NCI-H128 (cell line): ENCODE measurements at regions not wholly inside any gene's neighbourhood (a gene's known extent, or its start where the extent isn't known, plus 50 kb on each side); places are given as distances from the start of the nearest gene placed in this dataset.

Source experiments
- DNase-seq: peaks from one replicate; lab custom pipeline; 2025; ENCODE audit not compliant: unreplicated experiment; lab: John Stamatoyannopoulos, UW

GRCh38 chr17:77872199-77872598 lies 86.3 kb upstream of the TNRC6C start:
- no peak for DNase-seq

GRCh38 chr17:77872714-77873499 lies 85.6 kb upstream of the TNRC6C start:
- no peak for DNase-seq

GRCh38 chr17:77873500-77874302 lies 84.8 kb upstream of the TNRC6C start:
- no peak for DNase-seq

- no peak for DNase-seq
These were observed 84.0 kb upstream of the TNRC6C start for GRCh38 chr17:77874303-77875050.

GRCh38 chr17:77875051-77875780 lies 83.3 kb upstream of the TNRC6C start:
- no peak for DNase-seq

- no peak for DNase-seq
These were observed 82.5 kb upstream of the TNRC6C start for GRCh38 chr17:77875881-77876509.

- no peak for DNase-seq
These were observed 81.5 kb upstream of the TNRC6C start for GRCh38 chr17:77877036-77877435.

GRCh38 chr17:77877646-77878355 lies 80.7 kb upstream of the TNRC6C start:
- no peak for DNase-seq

- no peak for DNase-seq
These were observed 79.1 kb upstream of the TNRC6C start for GRCh38 chr17:77879226-77879895.

GRCh38 chr17:77879896-77880280 lies 78.6 kb upstream of the TNRC6C start:
- DNase-seq = no peak

GRCh38 chr17:77880711-77881450 lies 77.6 kb upstream of the TNRC6C start:
- DNase-seq = no peak

GRCh38 chr17:77881545-77881944 lies 77.0 kb upstream of the TNRC6C start:
- DNase-seq = no peak

GRCh38 chr17:77882040-77882439 lies 76.5 kb upstream of the TNRC6C start:
- DNase-seq = no peak

GRCh38 chr17:77882481-77883212 lies 75.9 kb upstream of the TNRC6C start:
- DNase-seq = no peak

GRCh38 chr17:77883213-77883650 lies 75.3 kb upstream of the TNRC6C start:
- no peak for DNase-seq

- DNase-seq = peak; percentile 64
These were observed 74.5 kb upstream of the TNRC6C start for GRCh38 chr17:77884019-77884418.

- no peak for DNase-seq
These were observed 73.4 kb upstream of the TNRC6C start for GRCh38 chr17:77884967-77885641.
